ENCODE measurements at regions not wholly inside any gene's neighbourhood (a gene's known extent, or its start where the extent isn't known, plus 50 kb on each side); places are given as distances from the start of the nearest gene placed in this dataset.
A peak's percentile ranks its signal among the peaks of the same experiment; 100 is the strongest.

DNA sequence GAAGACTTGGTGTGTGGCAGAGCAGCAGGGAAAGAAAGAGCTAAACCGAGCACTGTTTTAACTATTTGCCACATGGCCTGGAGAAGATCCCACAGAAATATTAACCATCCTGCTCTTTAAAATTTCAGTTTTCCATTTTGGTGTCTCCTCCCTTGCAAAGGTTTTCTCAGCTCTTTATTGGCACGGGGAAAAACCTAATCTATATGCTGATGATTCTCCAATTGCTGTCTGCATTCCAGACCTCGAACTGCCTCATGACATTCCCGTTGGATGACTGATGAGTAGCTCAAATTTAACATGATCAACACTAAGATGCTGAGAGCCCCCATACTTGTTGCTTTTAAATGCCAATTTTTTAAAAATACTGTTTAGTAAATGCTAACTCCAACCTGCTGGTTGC, 115.0 kb downstream of the EMP1 start:
- no peaks in the 10 kb centered on the region for H3K27me3 ChIP-seq (replicated peaks; ENCODE audit: control insufficient read depth, insufficient read depth, low read length)
- no peak overlapping the region for H3K9ac ChIP-seq (ENCODE audit: low read length)
- H3K9me3 ChIP-seq (ENCODE audit: control insufficient read depth, low read length), result no peaks in the 10 kb centered on the region
- no peak for DNase-seq (ENCODE audit: low read depth)
- H3K4me1 ChIP-seq (ENCODE audit: control insufficient read depth, insufficient read depth, low read length), result peaks cover 10% of the 10 kb centered on the region
- no peaks in the 10 kb centered on the region for H3K36me3 ChIP-seq (ENCODE audit: control insufficient read depth, insufficient read depth, low read length, severe bottlenecking)
- H3K4me3 ChIP-seq (ENCODE audit: low read length), result no peak overlapping the region

DNA sequence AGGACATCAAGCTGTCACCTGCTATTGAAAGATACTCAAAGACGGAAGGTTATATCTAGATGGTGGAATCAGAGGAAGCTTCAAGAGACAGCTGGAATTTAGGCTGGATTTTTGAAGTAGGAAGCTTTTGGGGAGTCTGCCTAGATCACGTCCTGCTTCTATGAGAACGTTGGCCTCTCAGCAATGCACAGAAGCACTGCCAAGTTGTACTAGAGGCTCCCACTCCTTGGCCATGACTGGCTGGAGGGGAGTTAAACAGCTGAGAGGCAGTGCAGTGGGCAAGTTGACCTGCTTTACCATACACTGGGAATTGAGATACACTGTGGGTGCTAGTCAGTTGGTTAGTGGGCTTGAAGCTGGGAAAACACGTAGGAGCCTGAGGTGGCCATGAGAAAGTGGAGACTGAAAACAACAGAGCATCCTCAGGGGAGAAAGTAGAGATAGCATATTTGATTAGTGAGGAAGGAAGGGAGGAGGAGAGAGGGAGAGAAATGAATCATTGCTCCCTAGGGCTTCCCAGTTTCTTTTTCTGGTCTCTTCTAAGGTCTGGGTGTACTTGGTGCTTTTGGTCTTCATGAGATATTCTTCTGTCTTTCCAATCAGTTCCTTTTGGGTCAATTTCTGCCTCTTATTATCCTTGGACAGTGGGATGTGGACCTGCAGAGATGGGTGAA, 110.8 kb downstream of the EMP1 start:
- H3K9ac ChIP-seq (ENCODE audit: low read length), result no peak overlapping the region
- DNase-seq (ENCODE audit: low read depth), result no peak
- H3K4me3 ChIP-seq (ENCODE audit: low read length), result no peak overlapping the region
- H3K9me3 ChIP-seq (ENCODE audit: control insufficient read depth, low read length), result no peaks in the 10 kb centered on the region
- no peaks in the 10 kb centered on the region for H3K36me3 ChIP-seq (ENCODE audit: control insufficient read depth, insufficient read depth, low read length, severe bottlenecking)
- H3K4me1 ChIP-seq (ENCODE audit: control insufficient read depth, insufficient read depth, low read length), result peaks cover 18% of the 10 kb centered on the region
- H3K27me3 ChIP-seq (replicated peaks; ENCODE audit: control insufficient read depth, insufficient read depth, low read length), result no peaks in the 10 kb centered on the region

DNA sequence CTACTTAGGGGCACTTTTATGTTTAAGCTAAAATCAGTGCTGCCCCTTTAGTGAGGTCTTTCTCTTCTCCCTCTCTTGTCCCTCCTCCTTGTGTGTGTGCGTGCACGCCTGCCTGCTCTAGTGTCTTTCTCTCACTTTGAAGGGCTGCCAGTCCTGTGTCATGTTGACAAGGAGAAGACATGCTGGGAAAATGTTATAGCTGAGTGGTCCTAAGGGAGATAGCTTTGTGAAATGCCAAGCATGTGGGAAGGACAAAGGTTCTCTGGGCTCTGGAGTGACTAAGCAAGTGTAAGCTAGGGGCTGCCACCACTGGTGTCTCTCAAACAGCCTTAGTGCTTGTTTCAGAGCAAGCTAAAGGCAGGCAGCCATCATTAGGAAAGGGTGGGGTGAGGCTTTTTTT, 108.4 kb downstream of the EMP1 start:
- Histone ChIP-seq H3K9ac (ENCODE audit: low read length) (no peak overlapping the region), H3K4me1 (ENCODE audit: control insufficient read depth, insufficient read depth, low read length) (peaks cover 18% of the 10 kb centered on the region), H3K9me3 (ENCODE audit: control insufficient read depth, low read length) (no peaks in the 10 kb centered on the region), H3K36me3 (ENCODE audit: control insufficient read depth, insufficient read depth, low read length, severe bottlenecking) (no peaks in the 10 kb centered on the region), H3K27me3 (replicated peaks; ENCODE audit: control insufficient read depth, insufficient read depth, low read length) (no peaks in the 10 kb centered on the region), H3K4me3 (ENCODE audit: low read length) (no peak overlapping the region)
- no peak for DNase-seq (ENCODE audit: low read depth)

DNA sequence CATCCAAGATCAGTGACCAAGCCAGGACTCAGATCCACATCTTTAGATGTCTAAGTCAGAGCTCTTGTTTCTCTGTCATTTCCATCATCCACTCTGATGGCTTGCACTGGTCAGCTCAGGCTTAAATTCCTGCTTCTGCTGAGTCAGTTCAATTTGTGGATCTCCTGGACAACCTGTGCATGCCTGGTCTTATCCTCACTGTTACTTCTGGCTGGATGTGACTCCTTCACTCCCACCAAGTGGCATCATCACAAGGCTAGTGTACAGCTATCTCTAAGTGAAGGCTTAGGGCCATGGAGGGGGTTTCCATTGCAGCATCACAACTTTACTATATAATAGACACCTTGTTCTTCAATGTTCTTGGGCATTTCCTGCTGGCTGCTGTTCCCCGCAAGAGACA, 102.9 kb downstream of the EMP1 start:
- no peak for DNase-seq (ENCODE audit: low read depth)
- Histone ChIP-seq H3K36me3 (ENCODE audit: control insufficient read depth, insufficient read depth, low read length, severe bottlenecking) (no peaks in the 10 kb centered on the region), H3K27me3 (replicated peaks; ENCODE audit: control insufficient read depth, insufficient read depth, low read length) (no peaks in the 10 kb centered on the region), H3K9me3 (ENCODE audit: control insufficient read depth, low read length) (no peaks in the 10 kb centered on the region), H3K9ac (ENCODE audit: low read length) (no peak overlapping the region), H3K4me3 (ENCODE audit: low read length) (no peak overlapping the region), H3K4me1 (ENCODE audit: control insufficient read depth, insufficient read depth, low read length) (peaks cover under 1% of the 10 kb centered on the region)

DNA sequence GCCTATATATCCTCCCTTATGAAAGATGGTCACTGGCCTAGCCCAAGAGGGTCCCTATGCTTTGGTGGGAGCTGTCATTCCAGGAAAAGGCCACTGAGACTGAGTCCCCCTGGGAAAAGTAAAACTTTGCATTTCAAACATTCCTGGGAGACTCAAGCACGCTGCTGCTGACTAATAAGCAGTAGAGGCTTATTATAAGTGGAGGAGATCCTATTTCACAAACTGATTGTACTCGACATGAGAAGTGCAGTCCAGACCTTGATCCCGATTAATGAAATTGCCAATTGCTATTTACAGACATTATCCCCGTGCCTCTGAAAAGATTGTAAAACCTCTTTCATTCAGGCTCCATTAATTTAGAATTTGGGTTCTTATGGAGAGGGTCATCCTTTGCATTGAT, 96.6 kb downstream of the EMP1 start:
- Histone ChIP-seq H3K4me3 (ENCODE audit: low read length) (no peak overlapping the region), H3K9ac (ENCODE audit: low read length) (no peak overlapping the region), H3K9me3 (ENCODE audit: control insufficient read depth, low read length) (no peaks in the 10 kb centered on the region), H3K4me1 (ENCODE audit: control insufficient read depth, insufficient read depth, low read length) (peaks cover 23% of the 10 kb centered on the region), H3K27me3 (replicated peaks; ENCODE audit: control insufficient read depth, insufficient read depth, low read length) (no peaks in the 10 kb centered on the region), H3K36me3 (ENCODE audit: control insufficient read depth, insufficient read depth, low read length, severe bottlenecking) (no peaks in the 10 kb centered on the region)
- DNase-seq (ENCODE audit: low read depth), result peak; percentile 22

DNA sequence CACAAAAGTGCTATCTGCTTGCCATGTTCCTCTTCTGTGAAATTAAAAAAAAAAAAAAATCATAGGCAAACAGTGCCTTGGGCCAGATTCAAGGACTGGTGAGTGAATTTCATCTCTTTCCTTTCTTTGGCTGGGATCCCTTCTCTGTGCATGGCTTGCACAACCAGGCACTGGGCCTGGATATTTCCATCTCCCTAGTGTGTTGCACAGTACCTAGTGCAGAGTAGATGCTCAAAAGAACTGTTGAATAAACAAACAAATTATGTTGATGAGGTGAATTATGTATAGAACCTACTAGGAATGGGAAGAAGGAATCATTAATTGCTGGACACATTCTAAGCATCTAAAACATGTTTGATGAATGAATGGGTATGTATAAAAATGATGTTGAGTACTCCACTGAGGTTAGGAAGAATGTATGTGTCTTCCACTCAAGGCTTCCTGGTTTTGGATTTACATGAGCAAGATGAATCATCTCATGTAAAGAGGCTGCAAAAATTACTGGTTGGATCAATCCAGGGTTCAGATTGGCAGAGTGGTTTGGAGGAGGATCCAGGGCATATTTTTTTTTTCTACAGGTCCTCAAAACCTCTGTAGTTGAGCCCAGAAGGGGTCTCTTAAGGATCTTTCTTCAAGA, 93.2 kb downstream of the EMP1 start:
- Histone ChIP-seq H3K9me3 (ENCODE audit: control insufficient read depth, low read length) (no peaks in the 10 kb centered on the region), H3K9ac (ENCODE audit: low read length) (no peak overlapping the region), H3K4me1 (ENCODE audit: control insufficient read depth, insufficient read depth, low read length) (peaks cover 23% of the 10 kb centered on the region), H3K36me3 (ENCODE audit: control insufficient read depth, insufficient read depth, low read length, severe bottlenecking) (no peaks in the 10 kb centered on the region), H3K4me3 (ENCODE audit: low read length) (peak overlapping the region; percentile 51), H3K27me3 (replicated peaks; ENCODE audit: control insufficient read depth, insufficient read depth, low read length) (no peaks in the 10 kb centered on the region)
- DNase-seq (ENCODE audit: low read depth), result peak; percentile 48

DNA sequence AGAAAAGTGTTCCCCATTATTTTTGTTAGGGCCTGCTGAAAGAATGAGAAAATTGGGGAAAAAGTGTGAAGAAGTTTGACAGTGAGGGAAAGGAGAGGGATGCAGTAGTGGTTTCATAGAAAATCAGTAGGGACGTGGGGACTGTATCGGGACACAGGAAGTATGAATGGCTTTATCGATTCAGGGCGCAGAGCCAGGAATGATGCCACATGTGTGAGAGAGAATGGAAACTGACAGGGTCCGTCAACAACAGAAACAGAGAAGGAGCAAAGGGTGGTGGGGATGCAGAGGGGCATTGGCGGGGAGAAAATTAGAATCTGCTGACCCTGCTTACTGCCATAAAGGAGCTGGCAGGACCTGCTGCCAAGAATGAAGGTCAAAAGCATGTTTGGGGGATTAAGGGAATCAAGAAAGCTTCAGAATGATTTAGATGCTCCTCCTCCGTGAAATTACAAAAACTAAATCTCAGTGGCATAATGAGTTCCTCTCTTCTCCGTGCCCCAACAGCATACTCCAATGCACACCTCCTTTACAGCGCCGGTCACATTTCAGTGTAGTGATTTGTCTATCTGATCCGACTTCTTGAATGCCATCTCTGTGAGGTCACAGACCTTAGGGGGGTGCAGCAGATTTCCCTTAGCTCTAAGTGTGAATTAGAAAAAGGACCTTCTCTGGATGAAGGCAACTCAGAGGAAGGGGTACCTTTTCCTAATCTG, 92.6 kb downstream of the EMP1 start:
- Histone ChIP-seq H3K4me3 (ENCODE audit: low read length) (peak overlapping the region; percentile 51), H3K9ac (ENCODE audit: low read length) (no peak overlapping the region), H3K27me3 (replicated peaks; ENCODE audit: control insufficient read depth, insufficient read depth, low read length) (no peaks in the 10 kb centered on the region), H3K9me3 (ENCODE audit: control insufficient read depth, low read length) (no peaks in the 10 kb centered on the region), H3K36me3 (ENCODE audit: control insufficient read depth, insufficient read depth, low read length, severe bottlenecking) (no peaks in the 10 kb centered on the region), H3K4me1 (ENCODE audit: control insufficient read depth, insufficient read depth, low read length) (peaks cover 23% of the 10 kb centered on the region)
- DNase-seq (ENCODE audit: low read depth), result peak; percentile 12

DNA sequence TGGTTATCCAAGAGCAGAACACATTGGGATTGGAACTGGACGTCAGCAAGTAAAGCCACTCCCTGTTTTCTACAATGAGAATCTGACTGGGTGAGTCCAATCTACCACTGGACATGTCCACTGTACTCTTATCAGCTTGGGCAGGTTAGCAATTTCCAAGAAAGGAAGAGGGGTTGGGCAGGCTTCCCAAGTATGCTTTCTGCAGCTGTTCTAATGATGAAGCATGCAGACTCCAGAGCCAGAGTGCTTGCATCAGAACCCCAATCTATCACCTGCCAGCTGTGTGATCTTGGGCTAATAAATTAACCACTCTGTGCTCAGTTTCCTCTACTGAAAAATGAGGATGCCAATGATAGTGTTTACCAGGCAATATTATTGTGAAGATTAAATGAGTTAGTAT, 92.0 kb downstream of the EMP1 start:
- DNase-seq (ENCODE audit: low read depth), result no peak
- Histone ChIP-seq H3K4me1 (ENCODE audit: control insufficient read depth, insufficient read depth, low read length) (peaks cover 23% of the 10 kb centered on the region), H3K4me3 (ENCODE audit: low read length) (no peak overlapping the region), H3K9me3 (ENCODE audit: control insufficient read depth, low read length) (no peaks in the 10 kb centered on the region), H3K9ac (ENCODE audit: low read length) (no peak overlapping the region), H3K36me3 (ENCODE audit: control insufficient read depth, insufficient read depth, low read length, severe bottlenecking) (no peaks in the 10 kb centered on the region), H3K27me3 (replicated peaks; ENCODE audit: control insufficient read depth, insufficient read depth, low read length) (no peaks in the 10 kb centered on the region)

DNA sequence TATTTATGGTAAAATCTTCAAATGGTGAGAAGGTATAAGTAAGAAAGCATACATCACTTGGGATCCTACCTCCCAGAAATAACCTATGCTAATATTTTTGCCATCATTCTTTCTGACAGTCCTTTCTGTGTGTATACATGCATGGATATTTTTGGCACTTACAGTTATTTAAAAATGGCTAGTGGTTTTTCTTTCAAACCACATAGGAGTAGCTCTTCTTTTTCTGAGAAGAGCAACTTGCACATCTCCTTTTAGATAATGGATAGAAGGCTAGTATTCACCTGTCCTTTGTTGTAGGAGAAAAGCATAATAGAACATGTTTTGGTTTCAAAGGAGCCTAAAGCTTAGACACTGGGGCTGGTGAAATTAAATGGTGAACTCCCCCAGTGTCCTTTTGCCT, 87.3 kb downstream of the EMP1 start:
- no peaks in the 10 kb centered on the region for H3K9me3 ChIP-seq (ENCODE audit: control insufficient read depth, low read length)
- H3K36me3 ChIP-seq (ENCODE audit: control insufficient read depth, insufficient read depth, low read length, severe bottlenecking), result no peaks in the 10 kb centered on the region
- H3K9ac ChIP-seq (ENCODE audit: low read length), result no peak overlapping the region
- peaks cover 6% of the 10 kb centered on the region for H3K27me3 ChIP-seq (replicated peaks; ENCODE audit: control insufficient read depth, insufficient read depth, low read length)
- no peak for DNase-seq (ENCODE audit: low read depth)
- H3K4me1 ChIP-seq (ENCODE audit: control insufficient read depth, insufficient read depth, low read length), result peaks cover 3% of the 10 kb centered on the region
- H3K4me3 ChIP-seq (ENCODE audit: low read length), result no peak overlapping the region

DNA sequence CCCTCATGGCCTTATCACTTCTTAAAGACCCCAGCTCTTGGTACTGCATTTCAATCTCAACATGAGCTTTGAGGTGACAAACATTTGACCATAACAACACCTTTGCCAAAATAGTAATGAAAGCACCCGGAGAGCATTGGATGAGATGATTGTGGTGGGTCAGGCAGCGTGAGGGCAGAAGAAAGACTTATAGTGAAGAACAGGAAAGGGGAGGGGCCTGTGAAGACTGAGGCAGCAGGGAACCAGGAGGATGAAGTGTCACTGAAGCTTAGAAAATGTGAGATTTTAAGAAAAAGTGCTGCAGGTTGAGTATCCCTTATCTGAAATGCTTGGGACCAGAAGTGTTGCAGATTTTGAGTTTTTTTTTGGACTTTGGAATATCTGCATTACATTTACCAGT, 86.3 kb downstream of the EMP1 start:
- H3K4me3 ChIP-seq (ENCODE audit: low read length), result no peak overlapping the region
- DNase-seq (ENCODE audit: low read depth), result no peak
- peaks cover 8% of the 10 kb centered on the region for H3K27me3 ChIP-seq (replicated peaks; ENCODE audit: control insufficient read depth, insufficient read depth, low read length)
- H3K4me1 ChIP-seq (ENCODE audit: control insufficient read depth, insufficient read depth, low read length), result peaks cover 7% of the 10 kb centered on the region
- H3K36me3 ChIP-seq (ENCODE audit: control insufficient read depth, insufficient read depth, low read length, severe bottlenecking), result no peaks in the 10 kb centered on the region
- H3K9ac ChIP-seq (ENCODE audit: low read length), result no peak overlapping the region
- H3K9me3 ChIP-seq (ENCODE audit: control insufficient read depth, low read length), result no peaks in the 10 kb centered on the region

DNA sequence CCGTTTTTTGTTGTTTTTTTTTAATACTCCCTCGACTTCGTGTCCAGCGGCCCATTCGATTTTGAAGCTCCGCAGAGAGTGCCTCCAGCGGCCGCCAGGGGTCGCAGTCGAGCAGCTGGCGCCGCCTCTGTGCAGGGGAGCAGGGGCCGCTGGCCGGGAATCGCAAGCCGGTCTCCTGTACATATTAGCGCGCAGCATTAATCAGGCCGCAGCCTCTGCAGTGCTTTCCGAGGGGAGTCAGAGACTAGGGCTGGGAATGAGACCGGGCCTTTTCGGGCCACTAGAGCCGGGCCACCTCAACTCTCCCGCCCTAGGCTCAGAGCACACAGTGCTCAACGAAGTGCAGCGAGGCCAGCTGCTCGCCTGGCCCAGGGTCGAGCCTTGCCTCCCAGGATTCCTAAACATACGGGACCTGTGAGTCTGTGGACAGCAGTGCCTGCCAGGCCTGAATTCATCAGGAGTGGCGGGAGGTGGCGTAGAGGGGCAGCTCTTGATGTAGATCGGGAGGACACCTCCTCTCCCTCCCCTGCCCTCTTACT, 81.8 kb downstream of the EMP1 start:
- peaks cover 8% of the 10 kb centered on the region for H3K27me3 ChIP-seq (replicated peaks; ENCODE audit: control insufficient read depth, insufficient read depth, low read length)
- no peaks in the 10 kb centered on the region for H3K36me3 ChIP-seq (ENCODE audit: control insufficient read depth, insufficient read depth, low read length, severe bottlenecking)
- H3K9ac ChIP-seq (ENCODE audit: low read length), result peak overlapping the region; percentile 44
- DNase-seq (ENCODE audit: low read depth), result peak; percentile 85
- peaks cover 13% of the 10 kb centered on the region for H3K4me1 ChIP-seq (ENCODE audit: control insufficient read depth, insufficient read depth, low read length)
- H3K4me3 ChIP-seq (ENCODE audit: low read length), result no peak overlapping the region
- no peaks in the 10 kb centered on the region for H3K9me3 ChIP-seq (ENCODE audit: control insufficient read depth, low read length)

All from adipocyte (in vitro differentiated cells).